Middle frontal gyrus (tissue), 1 donor: ENCODE measurements at regions not wholly inside any gene's neighbourhood (a gene's known extent, or its start where the extent isn't known, plus 50 kb on each side); places are given as distances from the start of the nearest gene placed in this dataset.

Experiments
- DNase-seq: peaks from one replicate; pipeline ENCODE4 v3.0.0-alpha.2; 2015; ENCODE audit warnings: low spot score; ENCODE audit errors: extremely low spot score

DNA sequence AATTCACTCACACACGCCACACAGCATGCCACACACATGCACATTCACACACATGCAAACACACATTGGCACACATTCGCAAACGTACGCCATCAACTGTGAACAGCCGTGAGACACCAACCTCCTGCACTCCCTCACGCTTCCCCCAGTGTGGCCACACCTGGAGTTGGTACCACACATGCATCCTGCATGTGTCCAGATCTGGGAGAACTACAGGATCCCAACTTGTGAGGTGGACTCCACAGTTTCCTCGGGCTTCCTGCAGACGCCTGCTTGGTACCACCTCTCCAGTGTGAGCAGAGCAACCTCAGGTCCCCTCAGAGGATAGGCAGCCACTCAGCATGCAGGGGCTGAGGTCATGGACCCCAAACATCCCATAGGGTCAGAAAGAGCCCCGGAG lies 239.0 kb downstream of the EIPR1 start:
- DNase-seq: no peak

DNA sequence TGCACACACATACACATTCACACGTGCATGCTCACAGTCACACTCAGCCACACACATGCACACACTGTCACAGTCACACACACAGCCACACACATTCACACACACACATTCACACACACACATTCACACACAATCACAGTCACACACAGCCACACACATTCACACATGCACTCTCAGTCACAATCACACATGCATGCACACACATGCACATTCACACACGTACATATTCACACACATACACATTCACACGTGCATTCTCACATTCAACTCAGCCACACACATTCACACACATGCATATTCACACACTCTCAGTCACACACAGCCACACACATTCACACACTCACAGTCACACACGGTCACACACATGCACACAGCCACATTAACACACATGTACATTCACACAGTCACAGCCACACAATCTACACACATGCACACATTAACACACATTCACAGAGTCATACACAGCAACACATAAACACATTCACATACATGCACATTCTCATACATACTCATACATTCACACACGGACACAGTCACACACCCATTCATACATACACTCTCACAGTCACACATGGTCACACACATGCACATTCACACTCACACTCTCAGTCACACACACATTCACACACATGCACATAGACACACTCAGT lies 239.8 kb downstream of the EIPR1 start:
- DNase-seq: no peak

DNA sequence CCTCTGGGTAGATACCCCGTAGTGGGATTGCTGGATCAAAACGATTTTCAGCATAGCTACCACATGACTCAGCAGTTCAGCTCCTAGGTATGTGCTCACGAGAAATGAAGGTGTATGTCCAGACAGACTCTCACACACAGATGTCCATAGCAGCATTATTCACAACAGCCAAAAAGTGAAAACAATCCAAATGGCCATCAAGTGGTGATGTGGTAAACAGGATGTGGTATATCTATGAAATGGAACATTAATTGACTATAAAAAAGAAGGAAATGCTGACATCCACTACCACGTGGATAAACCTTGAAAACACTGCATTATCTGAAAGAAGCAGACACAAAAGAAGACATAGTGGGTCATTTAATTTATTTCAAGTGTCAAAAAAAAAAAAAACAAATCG lies 241.9 kb downstream of the EIPR1 start:
- no peak for DNase-seq

DNA sequence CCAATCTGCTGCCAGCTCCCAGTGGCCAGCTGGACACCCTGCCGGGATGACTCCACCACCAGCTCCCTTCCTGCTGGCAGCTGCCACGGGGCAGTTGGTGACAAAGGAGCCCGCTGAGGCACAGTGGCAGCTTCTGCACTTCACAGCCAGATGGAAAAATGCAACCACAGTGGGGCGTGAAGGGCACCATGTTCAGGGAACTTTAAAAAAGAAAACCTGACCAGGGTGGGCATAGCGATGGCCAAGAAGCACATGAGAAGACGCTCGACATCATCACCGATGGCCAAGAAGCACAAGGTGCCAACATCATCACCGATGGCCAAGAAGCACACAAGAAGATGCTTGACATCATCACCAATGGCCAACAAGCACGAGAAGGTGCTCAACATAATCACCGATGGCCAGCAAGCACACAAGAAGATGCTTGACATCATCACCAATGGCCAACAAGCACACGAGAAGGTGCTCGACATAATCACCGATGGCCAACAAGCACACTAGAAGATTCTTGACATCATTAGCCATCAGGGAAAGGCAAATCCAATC lies 243.5 kb downstream of the EIPR1 start:
- DNase-seq: no peak

DNA sequence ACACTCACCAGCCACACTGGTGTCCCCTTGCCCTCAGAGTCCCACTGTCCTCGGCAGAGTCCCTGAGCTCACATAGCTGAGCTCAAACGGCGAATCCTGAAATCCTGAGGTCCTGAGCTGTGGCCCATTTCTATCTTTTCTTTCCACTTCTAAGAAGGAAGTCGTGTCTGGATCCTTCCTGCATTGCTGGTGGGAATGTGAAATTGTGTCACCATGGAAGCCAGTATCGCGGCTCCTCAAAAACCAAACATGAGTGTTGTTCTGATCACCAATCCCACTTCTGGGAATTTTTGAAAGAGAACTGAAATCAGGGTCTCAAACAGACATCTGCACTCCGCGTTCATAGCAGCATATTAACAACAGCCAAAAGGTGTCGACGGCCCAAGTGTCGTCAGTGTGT lies 244.7 kb downstream of the EIPR1 start:
- no peak for DNase-seq

DNA sequence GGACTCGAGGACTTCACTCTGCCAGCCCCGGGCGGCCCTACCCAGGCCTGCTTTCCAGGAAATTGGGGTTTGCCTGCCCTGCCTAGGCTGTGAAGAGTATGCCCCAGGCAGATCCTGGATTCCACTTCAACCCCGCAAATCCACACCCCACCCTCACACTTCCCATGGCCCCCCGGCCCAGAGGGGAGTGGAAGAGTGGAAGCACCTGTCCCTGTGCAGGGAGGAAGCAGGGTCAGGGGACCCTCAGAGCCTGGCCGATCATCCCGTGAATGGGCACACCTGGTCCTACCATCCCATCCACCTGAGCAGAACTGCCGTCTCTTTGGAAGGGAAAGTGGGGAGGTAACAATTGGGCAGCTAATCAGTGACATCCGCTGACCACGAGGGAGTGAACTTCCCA lies 245.2 kb downstream of the EIPR1 start:
- DNase-seq: no peak

DNA sequence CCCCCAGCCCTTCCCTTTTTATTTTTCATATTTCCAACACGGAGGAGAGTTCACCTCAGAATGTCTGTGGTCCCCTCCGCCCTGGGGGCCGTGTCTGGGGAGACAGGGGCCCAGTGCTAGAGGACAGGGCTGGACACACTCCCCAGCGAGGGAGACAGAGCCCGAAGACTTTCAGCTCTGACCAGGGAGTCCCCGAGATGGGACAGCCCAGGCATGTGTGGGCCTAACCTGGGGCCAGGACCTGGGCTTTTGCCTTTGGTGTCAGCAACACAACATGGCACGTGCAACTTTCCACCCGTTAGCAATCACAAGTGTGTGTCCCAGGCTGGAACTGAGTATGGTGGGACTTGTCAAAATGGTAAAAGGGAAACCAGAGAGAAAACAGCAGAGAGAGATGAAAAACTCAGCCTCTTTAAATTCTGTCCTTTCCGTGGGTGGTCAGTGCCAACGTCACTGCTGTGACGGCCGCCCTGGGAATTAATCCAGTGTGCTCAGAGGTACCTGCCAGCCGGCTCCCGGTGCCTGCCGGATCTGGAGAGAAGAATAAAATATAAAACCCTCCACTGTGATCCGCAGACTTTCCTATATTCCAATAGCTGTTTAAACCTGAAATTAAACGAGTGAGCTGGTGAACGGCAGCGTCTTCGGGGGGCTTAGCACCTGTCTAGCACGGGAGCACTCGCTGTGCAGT lies 245.8 kb downstream of the EIPR1 start:
- peak; percentile 44 for DNase-seq

DNA sequence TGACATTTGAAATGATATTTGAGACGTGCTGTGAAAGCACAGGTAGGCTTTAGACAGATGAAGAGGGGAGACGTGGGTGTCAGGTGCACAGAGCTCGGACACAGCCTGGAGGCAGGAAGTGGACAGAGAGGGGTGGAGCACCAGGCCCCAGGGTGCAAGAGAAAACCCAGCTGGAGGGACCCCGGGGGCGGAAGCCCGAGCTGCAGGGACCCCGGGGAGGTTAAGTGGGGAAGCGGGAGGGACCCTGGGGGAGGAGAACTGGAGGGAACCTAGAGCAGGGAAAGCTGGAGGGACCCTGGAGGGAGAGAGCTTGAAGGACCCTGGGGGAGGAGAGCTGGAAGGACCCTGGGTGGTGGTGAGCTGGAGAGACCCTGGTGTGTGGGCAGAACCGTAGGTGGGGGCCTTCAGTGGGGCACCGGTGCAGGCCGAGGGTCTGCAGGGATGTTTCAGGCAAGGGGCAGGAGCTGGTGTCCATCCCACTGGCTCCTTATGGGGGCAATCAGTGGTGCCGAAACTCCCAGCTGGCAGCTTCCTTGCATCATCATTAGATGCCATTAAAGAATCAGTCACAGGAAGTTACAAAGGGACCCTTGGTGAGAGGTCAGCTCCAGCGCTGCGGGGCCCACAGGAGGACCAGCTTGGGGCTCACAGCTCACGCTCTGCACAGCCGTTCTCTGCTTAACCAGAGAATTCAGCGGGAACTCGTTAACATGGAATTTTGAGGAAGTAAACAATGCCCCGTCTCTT lies 246.6 kb downstream of the EIPR1 start:
- no peak for DNase-seq

DNA sequence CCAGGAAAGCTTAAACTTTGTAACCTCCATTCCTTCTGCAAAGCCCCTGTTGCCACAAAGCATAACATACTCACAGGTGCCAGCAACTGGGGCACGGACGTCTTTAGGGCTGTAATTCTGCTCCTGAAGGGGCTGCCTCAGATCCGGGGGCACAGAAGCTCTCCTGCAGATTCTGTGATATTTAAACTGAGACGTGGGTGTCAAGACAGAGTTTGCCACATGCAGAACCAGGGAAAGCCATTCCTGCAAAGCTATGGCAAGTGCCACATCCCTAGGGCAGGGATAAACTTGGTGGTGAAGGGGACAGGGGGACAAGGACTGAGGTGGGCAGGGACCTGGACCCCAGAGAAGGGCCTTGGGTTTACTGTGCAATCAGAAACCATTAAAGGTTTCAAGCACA lies 247.2 kb downstream of the EIPR1 start:
- no peak for DNase-seq

DNA sequence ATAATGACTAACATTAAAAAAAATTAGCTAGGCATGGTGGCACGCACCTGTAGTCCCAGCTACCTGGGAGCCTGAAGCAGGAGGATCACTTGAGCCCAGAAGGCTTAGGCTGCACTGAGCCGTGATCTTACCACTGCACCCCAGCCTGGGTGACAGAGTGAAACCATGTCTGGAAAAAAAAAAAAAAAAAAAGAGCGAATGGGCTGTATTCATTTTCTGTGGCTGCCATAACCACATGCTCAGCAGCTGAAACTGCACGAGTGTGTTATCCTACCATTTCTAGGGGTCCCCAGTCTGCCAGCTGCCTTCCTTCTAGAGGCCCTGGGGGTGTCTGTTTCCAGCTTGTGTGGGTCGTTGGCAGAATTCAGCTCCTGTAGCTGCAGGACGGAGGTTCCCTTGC lies 247.8 kb downstream of the EIPR1 start:
- DNase-seq: no peak

DNA sequence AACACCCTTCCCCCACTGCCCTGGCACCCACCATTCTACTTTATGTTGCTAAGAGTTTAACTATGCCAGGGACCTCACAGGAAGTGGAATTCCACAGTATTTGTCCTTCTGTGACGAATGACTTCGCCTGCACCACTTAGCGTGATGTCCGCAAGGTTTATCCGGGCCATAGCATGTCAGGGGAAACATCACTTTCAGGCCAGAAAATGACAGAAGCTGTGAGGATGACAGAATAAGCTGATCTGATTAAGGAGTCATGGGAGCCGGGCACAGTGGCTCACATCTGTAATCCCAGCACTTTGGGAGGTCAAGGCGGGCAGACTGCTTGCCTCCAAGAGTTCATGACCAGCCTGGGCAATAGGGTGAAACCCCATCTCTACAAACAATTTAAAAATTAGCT lies 248.8 kb downstream of the EIPR1 start:
- no peak for DNase-seq

DNA sequence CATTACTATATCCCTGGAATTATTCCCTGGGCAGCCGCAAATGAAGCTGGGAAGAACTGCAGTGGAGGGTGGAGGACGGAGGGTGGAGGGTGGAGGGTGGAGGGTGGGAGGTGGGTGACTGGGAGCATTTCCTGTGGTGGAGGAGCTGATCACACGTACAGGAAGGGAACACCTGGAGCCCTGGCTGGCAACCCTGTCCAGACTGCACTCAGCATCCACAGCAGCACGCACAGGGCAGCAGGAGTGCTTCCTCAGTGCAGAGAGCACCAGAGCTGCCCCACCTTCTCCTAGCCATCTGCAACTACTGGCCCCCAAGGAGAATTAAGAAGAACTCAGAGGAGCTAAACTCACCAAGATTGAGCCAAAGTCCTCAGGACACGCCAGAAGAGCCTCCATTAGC lies 249.9 kb downstream of the EIPR1 start:
- DNase-seq: no peak

DNA sequence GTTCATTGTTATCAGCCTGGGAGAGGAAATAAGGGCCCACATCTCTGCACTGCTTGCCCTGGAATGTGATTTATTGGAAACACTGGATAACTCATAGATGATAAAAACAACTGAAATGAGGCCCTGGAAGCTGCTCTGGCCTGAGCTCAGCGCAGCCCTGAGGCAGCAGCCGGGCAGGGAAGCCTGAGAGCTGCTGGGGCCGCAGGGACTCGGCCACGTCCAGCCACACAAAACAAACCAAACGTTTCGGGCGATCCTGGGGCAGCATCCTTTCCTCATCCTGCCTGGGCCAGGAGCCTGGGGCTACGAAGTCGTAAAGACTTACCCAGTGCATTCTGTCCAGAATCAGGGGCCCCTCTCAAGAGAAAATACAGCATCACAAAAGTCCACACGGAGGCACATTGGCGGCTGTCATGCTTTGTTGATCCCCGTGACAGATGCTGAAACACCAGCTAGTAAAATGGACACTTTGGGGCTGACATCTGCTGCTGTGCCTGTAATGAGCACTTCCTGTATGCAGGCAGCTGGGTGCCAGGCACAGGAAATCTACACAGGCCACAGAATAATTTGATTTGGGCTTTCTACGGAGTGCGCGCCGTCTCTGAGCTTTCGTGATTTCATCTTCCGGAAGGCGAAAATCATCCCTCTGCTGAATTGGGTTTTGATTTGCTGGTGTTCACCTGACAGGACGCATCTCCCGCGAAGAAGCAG lies 250.6 kb downstream of the EIPR1 start:
- DNase-seq: no peak

DNA sequence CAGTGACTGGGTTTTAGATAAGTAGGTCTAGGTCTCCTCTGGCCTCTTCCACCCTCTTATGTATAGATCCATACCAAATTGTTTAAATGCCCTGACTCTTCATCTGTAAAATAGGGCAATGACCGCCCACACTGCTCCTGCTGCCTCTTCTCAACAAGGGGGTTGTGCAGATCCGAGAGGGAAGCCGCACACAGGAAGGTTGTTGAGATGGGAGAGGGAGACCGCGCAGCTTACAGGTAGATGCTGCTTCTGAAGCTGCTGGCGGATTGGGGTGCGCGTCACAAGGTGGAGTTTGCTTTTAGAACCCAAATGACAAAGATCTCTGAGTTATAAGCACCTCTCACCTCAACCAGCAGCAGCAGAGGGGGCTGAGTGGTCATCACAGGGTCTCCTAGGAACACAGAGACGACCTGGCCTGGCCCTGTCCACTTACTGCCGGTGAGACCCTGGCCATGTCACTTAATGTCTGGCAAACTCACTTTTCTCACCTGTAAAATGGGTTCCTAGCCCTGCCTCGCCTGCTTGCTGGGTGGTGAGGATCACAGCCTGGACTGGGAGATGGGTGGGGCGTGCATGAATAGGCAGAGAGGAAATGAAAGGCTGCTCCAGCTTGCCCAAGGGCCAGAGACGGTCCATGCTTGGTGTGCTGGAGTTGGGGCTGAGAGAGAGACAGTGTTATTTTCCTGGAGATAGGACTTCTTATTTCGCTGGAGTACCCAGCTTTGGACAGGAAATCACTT lies 251.3 kb downstream of the EIPR1 start:
- DNase-seq: no peak

DNA sequence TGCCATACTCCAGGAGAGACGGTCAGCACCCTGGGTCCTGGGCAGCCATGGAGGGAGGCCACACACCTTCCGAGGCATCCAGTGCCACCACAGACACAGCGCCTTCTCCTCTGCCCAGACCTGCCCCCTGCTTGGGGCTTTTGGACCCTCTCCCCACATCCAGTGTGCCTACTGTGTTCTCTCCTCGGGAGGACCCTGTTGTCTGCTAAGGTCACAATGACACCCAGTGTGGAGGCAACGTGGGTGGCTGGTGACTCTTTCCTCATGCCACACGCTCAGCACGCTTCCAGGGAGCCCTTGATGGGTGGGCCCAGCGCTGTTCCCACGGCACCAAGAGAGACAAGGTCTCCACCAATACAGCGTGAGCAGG lies 251.9 kb downstream of the EIPR1 start:
- no peak for DNase-seq

DNA sequence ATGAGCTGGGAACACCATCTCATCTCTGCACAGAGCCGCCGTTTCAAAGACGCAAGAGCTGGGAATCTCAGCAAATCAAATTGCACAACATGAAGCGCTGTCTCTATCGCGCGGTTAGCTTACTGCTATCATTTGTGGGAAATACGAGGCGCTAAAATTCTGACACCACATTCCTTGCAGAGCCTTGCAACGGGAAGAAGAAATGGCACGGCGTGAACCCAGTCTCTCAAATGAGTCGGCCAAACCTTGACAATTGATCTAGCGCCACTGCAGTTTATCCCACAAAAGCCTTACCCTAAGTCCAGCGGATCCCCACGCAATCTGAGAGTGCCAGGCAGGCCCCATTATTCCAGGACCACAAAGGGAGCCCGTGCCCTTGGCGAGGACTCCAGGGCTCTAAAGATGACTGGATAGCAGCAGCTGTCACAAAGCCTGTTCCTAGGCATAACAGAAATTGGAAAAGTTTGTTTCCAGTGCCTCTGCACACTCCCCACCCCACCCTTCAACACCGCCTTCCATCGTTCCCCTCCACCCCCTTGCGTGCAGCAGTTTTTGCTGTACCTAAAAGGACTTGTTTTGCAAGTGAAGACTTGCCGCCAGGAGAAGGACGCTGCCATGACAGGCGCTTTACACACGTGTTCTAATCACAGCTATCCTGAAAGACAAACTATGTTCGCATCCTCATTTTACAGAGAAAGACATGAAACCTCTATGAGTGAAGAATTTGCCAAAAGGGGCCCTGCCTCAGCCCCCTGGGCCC lies 252.4 kb downstream of the EIPR1 start:
- no peak for DNase-seq

DNA sequence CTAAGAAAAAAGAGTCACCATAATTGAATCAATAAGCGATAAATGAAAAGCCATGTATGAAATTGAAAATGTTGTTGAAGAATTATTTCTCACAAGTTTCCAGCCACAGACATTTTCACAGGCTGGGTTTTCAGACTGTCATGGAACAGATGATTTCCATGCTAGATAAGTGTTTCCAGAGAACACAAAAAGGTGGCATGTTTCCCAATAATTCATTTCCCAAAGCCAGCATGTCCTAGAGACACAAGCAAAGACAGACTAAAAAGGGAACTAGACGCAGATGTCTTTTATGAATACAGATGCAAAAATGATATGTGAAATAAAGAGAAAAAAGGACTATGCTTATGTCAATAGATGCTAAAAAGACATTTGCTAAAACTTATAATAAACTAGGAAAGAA lies 255.1 kb downstream of the EIPR1 start:
- DNase-seq: no peak

DNA sequence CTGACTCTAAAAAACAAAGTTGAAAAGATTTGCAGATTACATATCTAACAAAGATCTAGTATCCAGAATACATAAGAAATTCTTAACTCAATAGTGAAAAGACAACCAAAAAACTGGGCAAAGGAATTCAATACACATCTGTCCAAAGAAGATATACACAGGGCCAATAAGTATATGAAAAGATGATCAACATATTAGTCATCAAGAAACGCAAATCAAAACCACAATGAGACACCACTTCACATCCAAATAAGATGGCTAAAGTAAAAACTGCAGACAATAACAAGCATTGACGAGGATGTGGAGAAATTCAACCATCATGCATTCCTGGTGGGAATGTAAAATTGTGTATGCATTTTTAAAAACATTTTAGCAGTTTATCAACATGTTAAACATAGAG lies 256.0 kb downstream of the EIPR1 start:
- no peak for DNase-seq

DNA sequence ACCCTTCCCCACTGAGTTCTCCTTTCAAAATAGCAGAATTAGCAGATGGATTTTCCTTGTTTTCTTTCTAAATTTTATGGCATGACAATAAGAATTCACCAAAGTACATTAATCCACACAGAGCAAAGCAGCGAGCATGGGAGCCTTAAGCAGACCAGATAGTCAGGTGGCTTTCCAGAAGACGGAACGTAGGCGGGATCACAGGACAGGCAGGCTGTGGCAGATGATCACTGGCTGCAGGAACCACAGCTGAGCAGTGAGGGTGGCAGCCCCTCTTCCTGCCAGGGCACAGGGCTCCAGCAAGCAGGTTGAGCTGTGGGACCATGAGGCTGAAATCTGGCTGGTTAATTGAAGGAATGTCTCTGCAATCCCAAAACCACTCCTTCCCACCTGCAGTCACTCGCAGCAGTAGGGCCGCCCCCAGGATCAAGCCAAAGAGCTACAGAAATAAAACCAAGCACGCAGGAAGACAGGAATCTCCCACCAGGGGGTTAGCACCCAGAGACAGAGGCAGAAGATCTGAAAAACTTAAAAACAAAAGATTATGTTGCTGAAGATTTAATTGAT lies 259.9 kb downstream of the EIPR1 start:
- DNase-seq: no peak

DNA sequence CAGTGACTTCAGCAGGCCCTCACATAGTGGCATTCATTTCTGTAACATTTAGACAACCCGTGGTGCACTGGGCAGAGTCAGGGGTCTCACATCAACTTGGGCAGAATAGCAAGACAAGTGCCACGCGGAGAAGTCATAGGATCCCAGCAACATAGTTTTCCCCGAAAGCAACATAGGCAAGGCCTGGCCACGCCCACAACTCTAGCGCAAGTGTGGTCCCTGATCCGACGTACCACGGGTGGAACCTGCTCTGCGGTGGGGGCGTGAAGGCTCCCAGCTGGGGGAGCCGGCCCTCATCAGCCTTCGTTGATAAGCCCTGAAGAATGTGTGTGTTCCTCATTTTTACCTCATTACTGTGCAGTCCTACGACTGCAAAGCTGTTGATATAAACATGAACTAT lies 261.2 kb downstream of the EIPR1 start:
- DNase-seq: no peak
